HCT116 (cell line): ENCODE measurements at regions not wholly inside any gene's neighbourhood (a gene's known extent, or its start where the extent isn't known, plus 50 kb on each side); places are given as distances from the start of the nearest gene placed in this dataset.

Source experiments
- ATAC-seq: fragments of 200-7000 bp; cut with Tn5 transposase; 2 replicates; pipeline ENCODE4 v1.9.1; 2020; ENCODE audit warnings: mild to moderate bottlenecking, moderate library complexity
- BruUV-seq: library from RNA; stranded (reverse); fragments of 400-500 nt; replicated peaks from 2 replicates; lab custom pipeline; 2021; lab: Mats Ljungman, UMichigan
- CTCF ChIA-PET: fragments of 300-600 bp; sonication (Branson Sonifier 250); formaldehyde crosslinking; loops from one replicate; lab custom pipeline; 2021; ENCODE audit warnings: antibody characterized with exemption; lab: Charles Lee
- POLR2A ChIA-PET: fragments of 300-600, 350-600 bp; sonication (Branson Sonifier 250); formaldehyde crosslinking; loops from one replicate; lab custom pipeline; 2021; ENCODE audit warnings: antibody characterized with exemption; lab: Charles Lee
- RAD21 ChIA-PET, 2 experiments: fragments of 300-600 bp; sonication (Branson Sonifier 250); formaldehyde crosslinking; loops; one replicate each; lab custom pipeline; 2023; ENCODE audit warnings: low total read pairs in 2 of 2; ENCODE audit not compliant: uncharacterized antibody in 2 of 2, unreplicated experiment in 2 of 2, low non-redundant PET in 1 of 2; lab: Charles Lee
- DNase-seq: peaks from one replicate; pipeline ENCODE4 v3.0.0-alpha.2; 2010; ENCODE audit warnings: low read depth, low spot score
- H2AFZ ChIP-seq: fragments of 200-600 bp; shearing (Covaris generic), sonication (generic); 2 replicates; pipeline ENCODE4 v1.6.1; 2017; ENCODE audit warnings: low read depth, mixed run types, mixed read lengths, antibody characterized with exemption, low read length; ENCODE audit not compliant: poor library complexity, severe bottlenecking
- H3K27ac ChIP-seq: 2 replicates; pipeline ENCODE4 v1.5.1; 2012; ENCODE audit warnings: low read depth, low read length
- H3K27me3 ChIP-seq: fragments of 200-600 bp; sonication (generic); 2 replicates; pipeline ENCODE4 v1.6.1; 2016; ENCODE audit warnings: mixed run types, low read length, mixed read lengths; ENCODE audit not compliant: insufficient read depth
- H3K36me3 ChIP-seq, 2 experiments: fragments of 200-500 bp in 1 of 2; fragments of 200-600 bp in 1 of 2; sonication (Bioruptor generic) in 1 of 2; sonication (generic) in 1 of 2; 2 replicates each; pipeline versions ENCODE4 v1.5.1 to v1.6.1; 2014 to 2016; ENCODE audit warnings: low read length in 2 of 2, inconsistent platforms in 1 of 2, mixed read lengths in 1 of 2, mixed run types in 1 of 2; ENCODE audit not compliant: insufficient read depth in 2 of 2, control insufficient read depth in 1 of 2
- H3K4me1 ChIP-seq, 2 experiments: fragments of 200-600 bp in 1 of 2; sonication (generic) in 1 of 2; 2 replicates each; pipeline versions ENCODE4 v1.5.1 to v1.6.1; 2012 to 2017; ENCODE audit warnings: low read length in 2 of 2, inconsistent platforms in 1 of 2, mild to moderate bottlenecking in 1 of 2, mixed read lengths in 1 of 2, mixed run types in 1 of 2, moderate library complexity in 1 of 2; ENCODE audit not compliant: insufficient read depth in 2 of 2, control insufficient read depth in 1 of 2
- H3K4me2 ChIP-seq: fragments of 200-600 bp; sonication (generic); 2 replicates; pipeline ENCODE4 v1.6.1; 2017; ENCODE audit warnings: mixed run types, low read length, mixed read lengths
- H3K4me3 ChIP-seq, 2 experiments: fragments of 200-600 bp in 1 of 2; sonication (generic) in 1 of 2; replicated peaks in 1 of 2; 2 replicates each; pipeline ENCODE4 v1.5.1; 2011 to 2016; ENCODE audit warnings: low read length in 2 of 2, control low read depth in 1 of 2, low read depth in 1 of 2, mild to moderate bottlenecking in 1 of 2, mixed read lengths in 1 of 2, mixed run types in 1 of 2
- H3K79me2 ChIP-seq: fragments of 200-600 bp; sonication (generic); 2 replicates; pipeline ENCODE4 v1.6.1; 2017; ENCODE audit warnings: mild to moderate bottlenecking, mixed run types, low read length, moderate library complexity, mixed read lengths; ENCODE audit not compliant: insufficient read depth
- H3K9ac ChIP-seq: fragments of 200-600 bp; sonication (generic); 2 replicates; pipeline ENCODE4 v1.6.1; 2016; ENCODE audit warnings: low read length, mixed read lengths
- H3K9me2 ChIP-seq: fragments of 200-600 bp; sonication (generic), shearing (Covaris generic); 2 replicates; pipeline ENCODE4 v1.6.1; 2017; ENCODE audit warnings: mixed run types, mild to moderate bottlenecking, moderate library complexity; ENCODE audit not compliant: insufficient read depth
- H3K9me3 ChIP-seq, 2 experiments: fragments of 200-500 bp in 1 of 2; fragments of 200-600 bp in 1 of 2; sonication (Bioruptor generic) in 1 of 2; sonication (generic) in 1 of 2; 2 replicates each; pipeline ENCODE4 v1.6.1; 2014 to 2017; ENCODE audit warnings: low read length in 2 of 2, mixed read lengths in 2 of 2, inconsistent platforms in 1 of 2, low read depth in 1 of 2, mild to moderate bottlenecking in 1 of 2, mixed run types in 1 of 2, moderate library complexity in 1 of 2; ENCODE audit not compliant: control insufficient read depth in 1 of 2, insufficient read depth in 1 of 2
- H4K20me1 ChIP-seq: fragments of 200-600 bp; sonication (generic), shearing (Covaris generic); 2 replicates; pipeline ENCODE4 v1.6.1; 2017; ENCODE audit warnings: mixed run types, mild to moderate bottlenecking, moderate library complexity; ENCODE audit not compliant: insufficient read depth
- CBX3 ChIP-seq: IDR thresholded peaks from 2 replicates; pipeline ENCODE4 v1.6.1; 2012; ENCODE audit warnings: low read depth
- CEBPB ChIP-seq: IDR thresholded peaks from 2 replicates; pipeline ENCODE4 v1.6.1; 2012; ENCODE audit warnings: low read depth
- EGR1 ChIP-seq: IDR thresholded peaks from 2 replicates; pipeline ENCODE4 v1.6.1; 2012; ENCODE audit warnings: low read depth
- EZH2 ChIP-seq: fragments of 200-600 bp; sonication (generic); IDR thresholded peaks from 2 replicates; pipeline ENCODE4 v1.6.1; 2017; ENCODE audit warnings: antibody characterized with exemption, mixed run types
- EZH2phosphoT487 ChIP-seq: fragments of 200-600 bp; IDR thresholded peaks from 2 replicates; pipeline ENCODE4 v1.6.1; 2018; ENCODE audit warnings: antibody characterized with exemption, borderline replicate concordance
- FOSL1 ChIP-seq: IDR thresholded peaks from 2 replicates; pipeline ENCODE4 v1.6.1; 2012; ENCODE audit warnings: low read depth
- POLR2AphosphoS5 ChIP-seq: IDR thresholded peaks from 2 replicates; pipeline ENCODE4 v1.6.1; 2011; ENCODE audit warnings: mild to moderate bottlenecking, low read depth, low read length, moderate library complexity
- RAD21 ChIP-seq: IDR thresholded peaks from 2 replicates; pipeline ENCODE4 v1.6.1; 2012; ENCODE audit warnings: low read depth, mild to moderate bottlenecking
- SIN3A ChIP-seq: IDR thresholded peaks from 2 replicates; pipeline ENCODE4 v1.6.1; 2012; ENCODE audit warnings: low read depth
- SP1 ChIP-seq: IDR thresholded peaks from 2 replicates; pipeline ENCODE4 v1.6.1; 2012; ENCODE audit warnings: low read depth
- SRF ChIP-seq: IDR thresholded peaks from 2 replicates; pipeline ENCODE4 v1.6.1; 2012; ENCODE audit warnings: low read depth
- TCF7L2 ChIP-seq: IDR thresholded peaks from 2 replicates; pipeline ENCODE4 v1.7.0; 2011; ENCODE audit warnings: borderline replicate concordance, inconsistent platforms; ENCODE audit not compliant: insufficient read depth, insufficient read length; ENCODE audit errors: extremely low read depth
- YY1 ChIP-seq: IDR thresholded peaks from 2 replicates; pipeline ENCODE4 v1.6.1; 2011; ENCODE audit warnings: low read length, low read depth, moderate library complexity, mild to moderate bottlenecking; ENCODE audit not compliant: insufficient replicate concordance; ENCODE audit errors: extremely low read depth
- intact Hi-C: fragments of 100-400 bp; cut with micrococcal nuclease; formaldehyde crosslinking; loops from 2 replicates; pipeline ENCODE4 v1.10.0; 2022
- TF ChIP-seq, protein P1 (sequence below): IDR thresholded peaks from 2 replicates; pipeline ENCODE4 v1.6.1; 2012
- TF ChIP-seq, protein P2 (sequence below), 3 experiments: fragments of 200-600 bp in 1 of 3; sonication (generic) in 1 of 3; IDR thresholded peaks in 2 of 3; conservative IDR thresholded peaks in 1 of 3; 2 replicates each; pipeline ENCODE4 v1.5.1; 2012 to 2017; ENCODE audit warnings: low read depth in 2 of 3, low read length in 2 of 3, antibody characterized with exemption in 1 of 3, borderline replicate concordance in 1 of 3, control low read depth in 1 of 3, mild to moderate bottlenecking in 1 of 3, mixed read lengths in 1 of 3, mixed run types in 1 of 3, moderate library complexity in 1 of 3; ENCODE audit not compliant: insufficient read depth in 1 of 3

DNA sequence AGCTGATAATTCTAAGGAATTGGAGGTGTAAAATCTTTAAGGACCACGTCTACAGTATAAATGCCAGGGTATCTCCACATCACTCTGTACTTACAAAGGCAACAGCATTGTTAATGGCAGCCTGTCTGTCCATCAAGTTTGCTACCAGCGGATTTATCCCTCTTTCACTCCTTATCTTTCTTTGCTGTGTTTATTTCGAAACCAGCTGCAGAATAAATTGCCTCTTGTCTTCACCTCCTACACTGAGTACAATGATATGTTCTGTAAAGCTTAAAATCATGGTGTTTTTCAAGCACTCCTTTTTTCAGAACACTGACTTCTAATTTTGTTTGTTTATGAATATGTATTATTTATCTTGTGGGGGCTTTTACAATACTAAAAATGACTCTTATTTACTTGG is 1088.1 kb downstream of the NR2F1-AS1 start:
- no peak for TF ChIP-seq POLR2AphosphoS5
- no peak for TF ChIP-seq RAD21
- ChIA-PET POLR2A (no interaction called here), RAD21 (no interaction called here), CTCF (no interaction called here)
- ATAC-seq (no peak), DNase-seq (no peak)
- Histone ChIP-seq H3K27ac (no peak overlapping the region), H2AFZ (no peak overlapping the region), H3K4me1 (no peaks in the 10 kb centered on the region), H3K79me2 (no peaks in the 10 kb centered on the region), H3K9me2 (no peaks in the 10 kb centered on the region), H3K27me3 (no peaks in the 10 kb centered on the region), H3K4me3 (no peak overlapping the region), H4K20me1 (no peaks in the 10 kb centered on the region), H3K9ac (no peak overlapping the region), H3K36me3 (no peaks in the 10 kb centered on the region), H3K9me3 (no peaks in the 10 kb centered on the region), H3K4me2 (no peak overlapping the region)
- BruUV-seq: no TSS peak
- intact Hi-C loops: loop anchor here (10.0 kb wide), 1 partner anchor 492 kb away; no protein-coding TSS in a partner anchor

DNA sequence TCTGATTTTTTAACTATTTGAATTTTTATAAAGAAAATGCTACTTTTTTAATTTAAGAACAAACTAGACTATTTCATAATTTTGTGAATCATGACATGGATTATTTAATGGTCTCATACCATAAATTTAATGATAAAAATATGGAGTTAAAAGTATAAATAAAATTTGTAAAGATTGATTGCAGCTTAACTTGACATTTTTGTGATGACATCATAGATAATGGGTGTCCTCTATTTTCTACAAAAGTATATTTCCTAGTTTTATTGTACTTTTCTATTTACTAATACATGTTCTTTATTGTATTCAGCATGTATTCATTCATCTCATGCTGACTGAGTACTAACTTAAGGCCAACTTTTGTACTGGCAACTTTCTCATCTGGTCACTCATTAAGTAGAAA is 1096.5 kb downstream of the NR2F1-AS1 start:
- TF ChIP-seq, protein P1, sequence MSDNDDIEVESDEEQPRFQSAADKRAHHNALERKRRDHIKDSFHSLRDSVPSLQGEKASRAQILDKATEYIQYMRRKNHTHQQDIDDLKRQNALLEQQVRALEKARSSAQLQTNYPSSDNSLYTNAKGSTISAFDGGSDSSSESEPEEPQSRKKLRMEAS: no peak
- TF ChIP-seq EZH2phosphoT487: no peak
- no peak for TF ChIP-seq SP1
- no peak for TF ChIP-seq SIN3A
- no peak for TF ChIP-seq CEBPB
- TF ChIP-seq EZH2: no peak
- no peak for TF ChIP-seq RAD21
- TF ChIP-seq, protein P2, sequence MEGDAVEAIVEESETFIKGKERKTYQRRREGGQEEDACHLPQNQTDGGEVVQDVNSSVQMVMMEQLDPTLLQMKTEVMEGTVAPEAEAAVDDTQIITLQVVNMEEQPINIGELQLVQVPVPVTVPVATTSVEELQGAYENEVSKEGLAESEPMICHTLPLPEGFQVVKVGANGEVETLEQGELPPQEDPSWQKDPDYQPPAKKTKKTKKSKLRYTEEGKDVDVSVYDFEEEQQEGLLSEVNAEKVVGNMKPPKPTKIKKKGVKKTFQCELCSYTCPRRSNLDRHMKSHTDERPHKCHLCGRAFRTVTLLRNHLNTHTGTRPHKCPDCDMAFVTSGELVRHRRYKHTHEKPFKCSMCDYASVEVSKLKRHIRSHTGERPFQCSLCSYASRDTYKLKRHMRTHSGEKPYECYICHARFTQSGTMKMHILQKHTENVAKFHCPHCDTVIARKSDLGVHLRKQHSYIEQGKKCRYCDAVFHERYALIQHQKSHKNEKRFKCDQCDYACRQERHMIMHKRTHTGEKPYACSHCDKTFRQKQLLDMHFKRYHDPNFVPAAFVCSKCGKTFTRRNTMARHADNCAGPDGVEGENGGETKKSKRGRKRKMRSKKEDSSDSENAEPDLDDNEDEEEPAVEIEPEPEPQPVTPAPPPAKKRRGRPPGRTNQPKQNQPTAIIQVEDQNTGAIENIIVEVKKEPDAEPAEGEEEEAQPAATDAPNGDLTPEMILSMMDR (IDR thresholded peaks at IDR 0.05 in 2 of 3, conservative IDR thresholded peaks at IDR 0.05 in 1 of 3; ENCODE audit: borderline replicate concordance in 1 of 3, insufficient read depth in 1 of 3, low read depth in 2 of 3, low read length in 2 of 3): no peak
- no peak for TF ChIP-seq TCF7L2
- no peak for TF ChIP-seq EGR1
- no peak for TF ChIP-seq YY1
- TF ChIP-seq SRF: no peak
- TF ChIP-seq POLR2AphosphoS5: no peak
- no peak for TF ChIP-seq CBX3
- TF ChIP-seq FOSL1: no peak
- Histone ChIP-seq H3K9ac (no peak overlapping the region), H3K27ac (no peak overlapping the region), H3K4me3 (no peak overlapping the region), H3K4me2 (no peak overlapping the region), H3K9me3 (no peaks in the 10 kb centered on the region), H3K9me2 (no peaks in the 10 kb centered on the region), H3K4me1 (no peaks in the 10 kb centered on the region), H3K79me2 (no peaks in the 10 kb centered on the region), H2AFZ (no peak overlapping the region), H3K27me3 (no peaks in the 10 kb centered on the region), H4K20me1 (no peaks in the 10 kb centered on the region), H3K36me3 (no peaks in the 10 kb centered on the region)
- ChIA-PET CTCF (no interaction called here), RAD21 (no interaction called here), POLR2A (no interaction called here)
- BruUV-seq: no TSS peak
- ATAC-seq (no peak), DNase-seq (no peak)
- intact Hi-C loops: no loop called here
